H1 (cell line): ENCODE measurements at regions not wholly inside any gene's neighbourhood (a gene's known extent, or its start where the extent isn't known, plus 50 kb on each side); places are given as distances from the start of the nearest gene placed in this dataset.

ENCODE experiments used
- CTCF ChIA-PET: fragments of 300-600 bp; sonication (Branson Sonifier 250); formaldehyde crosslinking; loops from one replicate; lab custom pipeline; 2021; ENCODE audit not compliant: partially characterized antibody; lab: Charles Lee
- POLR2A ChIA-PET: fragments of 300-600 bp; sonication (Branson Sonifier 250); formaldehyde crosslinking; loops from one replicate; lab custom pipeline; 2021; ENCODE audit warnings: inconsistent platforms; ENCODE audit not compliant: partially characterized antibody; lab: Charles Lee
- DNase-seq, 2 experiments: peaks; one replicate each; pipeline versions ENCODE4 v3.0.0 to v3.0.0-alpha.2; 2010 to 2022; ENCODE audit warnings: low spot score in 2 of 2, low read depth in 1 of 2, mixed read lengths in 1 of 2
- FAIRE-seq: peaks from 2 replicates; lab custom pipeline; 2011; peaks lifted over from hg19 to GRCh38; lab: Jason Lieb, UNC
- H2AFZ ChIP-seq: 2 replicates; pipeline ENCODE4 v1.8.1; 2012; ENCODE audit warnings: low read length, inconsistent platforms
- H2AK5ac ChIP-seq: 2 replicates; pipeline ENCODE4 v1.6.1; 2013; ENCODE audit warnings: low read depth, low read length
- H2BK120ac ChIP-seq: replicated peaks from 2 replicates; pipeline ENCODE3; 2013; ENCODE audit warnings: low read depth, low read length, inconsistent platforms
- H2BK12ac ChIP-seq: 2 replicates; pipeline ENCODE4 v1.6.1; 2013; ENCODE audit warnings: low read depth, low read length
- H2BK15ac ChIP-seq: 2 replicates; pipeline ENCODE4 v1.6.1; 2013; ENCODE audit warnings: low read length
- H2BK20ac ChIP-seq: 2 replicates; pipeline ENCODE4 v1.6.1; 2013; ENCODE audit warnings: low read length
- H2BK5ac ChIP-seq: 2 replicates; pipeline ENCODE4 v1.6.1; 2013; ENCODE audit warnings: low read depth, low read length
- H3K14ac ChIP-seq: 2 replicates; pipeline ENCODE4 v1.6.1; 2013; ENCODE audit warnings: inconsistent platforms; ENCODE audit not compliant: insufficient read length
- H3K18ac ChIP-seq: 2 replicates; pipeline ENCODE4 v1.6.1; 2013; ENCODE audit warnings: low read length; ENCODE audit errors: extremely low read depth
- H3K23ac ChIP-seq: 2 replicates; pipeline ENCODE4 v1.6.1; 2013; ENCODE audit warnings: inconsistent platforms; ENCODE audit not compliant: insufficient read length
- H3K23me2 ChIP-seq: 2 replicates; pipeline ENCODE4 v1.6.1; 2013; ENCODE audit warnings: low read depth, low read length
- H3K27ac ChIP-seq: 2 replicates; pipeline ENCODE4 v1.6.1; 2011; ENCODE audit warnings: low read depth, low read length, inconsistent platforms
- H3K27me3 ChIP-seq, 4 experiments: replicated peaks in 1 of 4; 1 replicate in 1 of 4; 2 replicates in 3 of 4; pipeline versions ENCODE4 v1.6.1 to v1.8.1; 2011 to 2013; ENCODE audit warnings: low read length in 3 of 4, mild to moderate bottlenecking in 3 of 4, inconsistent platforms in 2 of 4, mixed read lengths in 2 of 4, moderate library complexity in 1 of 4; ENCODE audit not compliant: control insufficient read depth in 3 of 4, insufficient read depth in 3 of 4; ENCODE audit errors: extremely low read depth in 1 of 4
- H3K36me3 ChIP-seq, 4 experiments: 2 replicates each; pipeline versions ENCODE4 v1.6.1 to v1.8.1; 2011 to 2013; ENCODE audit warnings: mild to moderate bottlenecking in 4 of 4, low read length in 3 of 4, moderate library complexity in 2 of 4, control low read depth in 1 of 4, inconsistent platforms in 1 of 4; ENCODE audit not compliant: insufficient read depth in 4 of 4, control insufficient read depth in 2 of 4
- H3K4ac ChIP-seq: replicated peaks from 2 replicates; pipeline ENCODE3; 2013; ENCODE audit warnings: low read length, low read depth, mixed read lengths, inconsistent platforms; ENCODE audit not compliant: insufficient read length
- H3K4me1 ChIP-seq, 4 experiments: replicated peaks in 1 of 4; 1 replicate in 1 of 4; 2 replicates in 3 of 4; pipeline versions ENCODE4 v1.6.1 to v1.8.1; 2011 to 2013; ENCODE audit warnings: low read length in 3 of 4, inconsistent platforms in 2 of 4, mixed read lengths in 1 of 4; ENCODE audit not compliant: insufficient read depth in 4 of 4, control insufficient read depth in 3 of 4
- H3K4me2 ChIP-seq, 2 experiments: 2 replicates each; pipeline versions ENCODE4 v1.6.1 to v1.8.1; 2011 to 2013; ENCODE audit warnings: low read depth in 2 of 2, low read length in 2 of 2, control low read depth in 1 of 2, inconsistent platforms in 1 of 2, mild to moderate bottlenecking in 1 of 2; ENCODE audit not compliant: insufficient read depth in 1 of 2
- H3K4me3 ChIP-seq, 4 experiments: fragments of 200-600, 300-600 bp in 1 of 4; sonication (generic), shearing (Covaris generic), sonication (Bioruptor Twin) in 1 of 4; 2 replicates each; pipeline versions ENCODE4 v1.5.1 to v1.8.1; 2011 to 2016; ENCODE audit warnings: low read length in 4 of 4, low read depth in 3 of 4, control low read depth in 2 of 4, inconsistent platforms in 2 of 4, mild to moderate bottlenecking in 2 of 4, mixed read lengths in 1 of 4, moderate library complexity in 1 of 4; ENCODE audit not compliant: insufficient read depth in 2 of 4; ENCODE audit errors: extremely low read depth in 1 of 4
- H3K56ac ChIP-seq: replicated peaks from 2 replicates; pipeline ENCODE3; 2013; ENCODE audit warnings: low read depth, mild to moderate bottlenecking, mixed read lengths, low read length, inconsistent platforms; ENCODE audit not compliant: insufficient read length
- H3K79me1 ChIP-seq: 2 replicates; pipeline ENCODE4 v1.6.1; 2013; ENCODE audit warnings: low read depth, low read length, control low read depth
- H3K79me2 ChIP-seq, 2 experiments: 2 replicates each; pipeline versions ENCODE4 v1.6.1 to v1.8.1; 2012 to 2013; ENCODE audit warnings: low read length in 2 of 2, mild to moderate bottlenecking in 2 of 2, inconsistent platforms in 1 of 2; ENCODE audit not compliant: insufficient read depth in 2 of 2, control insufficient read depth in 1 of 2
- H3K9ac ChIP-seq, 4 experiments: replicated peaks in 1 of 4; 1 replicate in 1 of 4; 2 replicates in 3 of 4; pipeline versions ENCODE4 v1.6.1 to v1.8.1; 2011 to 2013; ENCODE audit warnings: low read depth in 3 of 4, low read length in 3 of 4, control low read depth in 2 of 4, mild to moderate bottlenecking in 2 of 4, moderate library complexity in 2 of 4, inconsistent platforms in 1 of 4; ENCODE audit errors: extremely low read depth in 1 of 4
- H3K9me3 ChIP-seq, 2 experiments: 2 replicates each; pipeline versions ENCODE4 v1.6.1 to v1.8.1; 2012 to 2013; ENCODE audit warnings: mild to moderate bottlenecking in 2 of 2, moderate library complexity in 2 of 2, control low read depth in 1 of 2, inconsistent platforms in 1 of 2, low read depth in 1 of 2, low read length in 1 of 2, mixed read lengths in 1 of 2; ENCODE audit not compliant: insufficient read depth in 2 of 2
- H4K20me1 ChIP-seq, 2 experiments: replicated peaks in 1 of 2; 2 replicates each; pipeline versions ENCODE3 to v1.8.1; 2011 to 2013; ENCODE audit warnings: inconsistent platforms in 2 of 2, low read length in 2 of 2, mild to moderate bottlenecking in 1 of 2; ENCODE audit not compliant: insufficient read depth in 2 of 2, control insufficient read depth in 1 of 2
- H4K5ac ChIP-seq: 2 replicates; pipeline ENCODE4 v1.6.1; 2013; ENCODE audit warnings: low read length, low read depth, mixed read lengths, inconsistent platforms; ENCODE audit not compliant: insufficient read length
- H4K8ac ChIP-seq: 2 replicates; pipeline ENCODE4 v1.8.0; 2013; ENCODE audit warnings: mild to moderate bottlenecking, moderate library complexity, low read length, inconsistent platforms; ENCODE audit not compliant: insufficient read depth; ENCODE audit errors: extremely low read depth
- H4K91ac ChIP-seq: replicated peaks from 2 replicates; pipeline ENCODE3; 2013; ENCODE audit warnings: low read length, mixed read lengths, inconsistent platforms; ENCODE audit not compliant: insufficient read length
- CBX8 ChIP-seq: fragments of 300-800, 300-1000 bp; sonication (generic); IDR thresholded peaks from 2 replicates; pipeline ENCODE4 v1.7.1; 2016; ENCODE audit warnings: low read depth, low read length, borderline replicate concordance
- EZH2 ChIP-seq: fragments of 200-600 bp; sonication (generic); IDR thresholded peaks from 2 replicates; pipeline ENCODE4 v1.7.1; 2012; ENCODE audit warnings: low read depth, mild to moderate bottlenecking, moderate library complexity, low read length, inconsistent platforms; ENCODE audit not compliant: severe bottlenecking
- GABPA ChIP-seq: IDR thresholded peaks from 2 replicates; pipeline ENCODE4 v1.6.1; 2011; ENCODE audit warnings: mild to moderate bottlenecking, low read length, moderate library complexity, borderline replicate concordance; ENCODE audit not compliant: insufficient read depth
- GTF2F1 ChIP-seq: IDR thresholded peaks from 2 replicates; pipeline ENCODE4 v1.6.1; 2012; ENCODE audit warnings: low read depth, low read length, improper control_type of control experiment, borderline replicate concordance
- SIN3A ChIP-seq, 2 experiments: IDR thresholded peaks in 1 of 2; conservative IDR thresholded peaks in 1 of 2; 2 replicates each; pipeline ENCODE4 v1.6.1; 2011 to 2012; ENCODE audit warnings: low read length in 2 of 2, improper control_type of control experiment in 1 of 2, low read depth in 1 of 2, mild to moderate bottlenecking in 1 of 2
- SIRT6 ChIP-seq: IDR thresholded peaks from one replicate; pipeline ENCODE4 v1.7.1; 2012; ENCODE audit warnings: low read length, inconsistent platforms
- SIX5 ChIP-seq: IDR thresholded peaks from 2 replicates; pipeline ENCODE4 v1.6.1; 2011; ENCODE audit warnings: mild to moderate bottlenecking, low read depth, low read length
- TBP ChIP-seq: IDR thresholded peaks from 2 replicates; pipeline ENCODE4 v1.6.1; 2011; ENCODE audit warnings: low read depth, low read length, improper control_type of control experiment
- WGBS, 2 experiments: shearing (Covaris generic) in 1 of 2; methylation state at CpG; one replicate each; pipeline versions ENCODE4 v1.1.6 to v1.1.7; 2013 to 2015; ENCODE audit warnings: low lambda C conversion rate in 2 of 2, mixed read lengths in 2 of 2, inconsistent platforms in 1 of 2, low coverage in 1 of 2, missing lambda C conversion rate in 1 of 2; ENCODE audit not compliant: insufficient replicate concordance in 2 of 2, insufficient coverage in 1 of 2, insufficient read length in 1 of 2; ENCODE audit errors: extremely low coverage in 1 of 2, missing lambda C conversion rate in 1 of 2; 5-methylcytosine and 5-hydroxymethylcytosine counted together

- CTCF ChIA-PET: interaction anchor here (1.1 to 1.2 kb wide), 2 partner anchors 9 to 72 kb away, joined by 3 to 5 read pairs; no protein-coding TSS in a partner anchor
- Histone ChIP-seq H2BK12ac (no peak overlapping the region), H3K27ac (no peak overlapping the region), H2BK15ac (no peak overlapping the region), H2BK5ac (no peak overlapping the region), H3K27me3 (no peaks in the 10 kb centered on the region; a peak in 1 of 7 replicates), H3K79me2 (no peaks in the 10 kb centered on the region), H3K23ac (no peak overlapping the region), H3K9ac (no peak overlapping the region), H3K36me3 (no peaks in the 10 kb centered on the region), H3K4me2 (no peak overlapping the region), H3K23me2 (no peaks in the 10 kb centered on the region), H3K56ac (no peak overlapping the region), H2BK120ac (no peak overlapping the region), H4K91ac (no peak overlapping the region), H2BK20ac (no peak overlapping the region), H4K20me1 (no peaks in the 10 kb centered on the region), H2AK5ac (no peak overlapping the region), H3K4me1 (no peaks in the 10 kb centered on the region), H2AFZ (no peak overlapping the region), H3K4ac (no peak overlapping the region), H3K18ac (no peak overlapping the region), H3K79me1 (no peaks in the 10 kb centered on the region), H3K14ac (no peak overlapping the region), H4K5ac (no peak overlapping the region), H3K9me3 (peaks cover 0 to 6% of the 10 kb centered on the region in 2 experiments; a peak in 1 of 4 replicates), H4K8ac (no peak overlapping the region), H3K4me3 (no peak overlapping the region)
- no peak for TF ChIP-seq SIN3A (conservative IDR thresholded peaks at IDR 0.05 in 1 of 2, IDR thresholded peaks at IDR 0.05 in 1 of 2; ENCODE audit: low read depth in 1 of 2, low read length in 2 of 2)
- no peak for TF ChIP-seq GTF2F1
- TF ChIP-seq EZH2: no peak
- TF ChIP-seq GABPA: no peak
- TF ChIP-seq SIX5: no peak
- TF ChIP-seq CBX8: no peak
- TF ChIP-seq SIRT6: no peak
- no peak for TF ChIP-seq TBP
- POLR2A ChIA-PET: interaction anchor here (0.6 kb wide), 1 partner anchor 275 kb away, joined by 3 read pairs; no protein-coding TSS in a partner anchor
- FAIRE-seq (no peak), DNase-seq (no peak)
- WGBS, 2 experiments: 85% methylated on average over 2 of the region's 2 CpGs; no CpG with 5 or more reads in 1 of the 2 experiments
These were observed 394.4 kb downstream of the PCNX1 start for GRCh38 chr14:71301611-71302010.
